ENCODE measurements at regions not wholly inside any gene's neighbourhood (a gene's known extent, or its start where the extent isn't known, plus 50 kb on each side); places are given as distances from the start of the nearest gene placed in this dataset.

DNA sequence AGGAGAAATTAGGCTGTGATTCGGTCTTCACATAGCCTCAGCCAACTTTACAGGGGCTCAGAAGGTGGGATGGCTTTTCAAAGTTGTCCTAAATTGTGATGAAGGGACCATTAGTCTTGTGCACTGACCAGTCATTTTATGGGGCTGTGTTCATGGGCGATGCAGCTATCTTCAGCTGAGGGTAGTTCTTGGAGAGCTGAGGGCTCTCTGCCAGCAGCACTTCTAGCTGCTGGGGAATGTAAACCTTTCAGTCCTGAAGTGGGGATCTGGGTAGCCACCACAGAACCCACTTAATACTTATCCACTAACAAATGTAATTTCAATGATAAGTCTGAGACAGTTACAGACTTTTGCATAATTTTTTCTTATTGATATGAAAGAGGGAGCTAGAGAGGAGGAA is 270.6 kb downstream of the AEBP2 start:
- TF ChIP-seq, protein P1, sequence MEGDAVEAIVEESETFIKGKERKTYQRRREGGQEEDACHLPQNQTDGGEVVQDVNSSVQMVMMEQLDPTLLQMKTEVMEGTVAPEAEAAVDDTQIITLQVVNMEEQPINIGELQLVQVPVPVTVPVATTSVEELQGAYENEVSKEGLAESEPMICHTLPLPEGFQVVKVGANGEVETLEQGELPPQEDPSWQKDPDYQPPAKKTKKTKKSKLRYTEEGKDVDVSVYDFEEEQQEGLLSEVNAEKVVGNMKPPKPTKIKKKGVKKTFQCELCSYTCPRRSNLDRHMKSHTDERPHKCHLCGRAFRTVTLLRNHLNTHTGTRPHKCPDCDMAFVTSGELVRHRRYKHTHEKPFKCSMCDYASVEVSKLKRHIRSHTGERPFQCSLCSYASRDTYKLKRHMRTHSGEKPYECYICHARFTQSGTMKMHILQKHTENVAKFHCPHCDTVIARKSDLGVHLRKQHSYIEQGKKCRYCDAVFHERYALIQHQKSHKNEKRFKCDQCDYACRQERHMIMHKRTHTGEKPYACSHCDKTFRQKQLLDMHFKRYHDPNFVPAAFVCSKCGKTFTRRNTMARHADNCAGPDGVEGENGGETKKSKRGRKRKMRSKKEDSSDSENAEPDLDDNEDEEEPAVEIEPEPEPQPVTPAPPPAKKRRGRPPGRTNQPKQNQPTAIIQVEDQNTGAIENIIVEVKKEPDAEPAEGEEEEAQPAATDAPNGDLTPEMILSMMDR (IDR thresholded peaks at IDR 0.05): no peak
- no peak for TF ChIP-seq EZH2 (IDR thresholded peaks at IDR 0.05; ENCODE audit: borderline replicate concordance, insufficient read depth, low read depth, low read length, poor library complexity, severe bottlenecking)

Measured in B cell (primary cell).